SKM-1 treated with dmso at 0.1 percent for 144 hours (cell line): ENCODE measurements at regions not wholly inside any gene's neighbourhood (a gene's known extent, or its start where the extent isn't known, plus 50 kb on each side); places are given as distances from the start of the nearest gene placed in this dataset.
"Not testable (repeated sequence)": the region's sequence is repeated elsewhere in the genome, so short reads cannot be mapped to it uniquely, and the experiment has no call there.

ENCODE experiments used
- DNase-seq: peaks from one replicate; lab custom pipeline; 2025; ENCODE audit not compliant: unreplicated experiment; lab: John Stamatoyannopoulos, UW

- DNase-seq: no peak
Measured at GRCh38 chr21:27380303-27380702, 413.4 kb upstream of the ADAMTS5 start.

- no peak for DNase-seq
Measured at GRCh38 chr21:27379354-27379753, 412.5 kb upstream of the ADAMTS5 start.

- DNase-seq: no peak
Measured at GRCh38 chr21:27372381-27372780, 405.5 kb upstream of the ADAMTS5 start.

- DNase-seq: no peak
Measured at GRCh38 chr21:27371975-27372331, 405.1 kb upstream of the ADAMTS5 start.

GRCh38 chr21:27371115-27371974, 404.5 kb upstream of the ADAMTS5 start:
- DNase-seq: no peak

GRCh38 chr21:27369978-27370571, 403.2 kb upstream of the ADAMTS5 start:
- DNase-seq: no peak

GRCh38 chr21:27369234-27369633, 402.3 kb upstream of the ADAMTS5 start:
- DNase-seq: no peak

GRCh38 chr21:27366646-27367235, 399.9 kb upstream of the ADAMTS5 start:
- no peak for DNase-seq

GRCh38 chr21:27366036-27366435, 399.1 kb upstream of the ADAMTS5 start:
- no peak for DNase-seq

- no peak for DNase-seq
Measured at GRCh38 chr21:27365394-27365793, 398.5 kb upstream of the ADAMTS5 start.

GRCh38 chr21:27363719-27364477, 397.0 kb upstream of the ADAMTS5 start:
- no peak for DNase-seq

- DNase-seq: no peak
Measured at GRCh38 chr21:27362249-27362648, 395.4 kb upstream of the ADAMTS5 start.

GRCh38 chr21:27359141-27359540, 392.3 kb upstream of the ADAMTS5 start:
- DNase-seq: no peak

- DNase-seq: no peak
Measured at GRCh38 chr21:27352885-27353284, 386.0 kb upstream of the ADAMTS5 start.

- no peak for DNase-seq
Measured at GRCh38 chr21:27346041-27346448, 379.2 kb upstream of the ADAMTS5 start.

- DNase-seq: no peak
Measured at GRCh38 chr21:27339902-27340301, 373.0 kb upstream of the ADAMTS5 start.

GRCh38 chr21:27338007-27338406, 371.1 kb upstream of the ADAMTS5 start:
- not testable (repeated sequence) for DNase-seq

- no peak for DNase-seq
Measured at GRCh38 chr21:27333096-27333495, 366.2 kb upstream of the ADAMTS5 start.

- DNase-seq: no peak
Measured at GRCh38 chr21:27329255-27329851, 362.5 kb upstream of the ADAMTS5 start.

- DNase-seq: no peak
Measured at GRCh38 chr21:27326301-27326700, 359.4 kb upstream of the ADAMTS5 start.

- DNase-seq: no peak
Measured at GRCh38 chr21:27323331-27323730, 356.4 kb upstream of the ADAMTS5 start.
